GM12878 (cell line): ENCODE measurements at regions not wholly inside any gene's neighbourhood (a gene's known extent, or its start where the extent isn't known, plus 50 kb on each side); places are given as distances from the start of the nearest gene placed in this dataset.

ENCODE experiments used
- ATAC-seq: fragments of 200-7000 bp; cut with Tn5 transposase; 3 replicates; pipeline ENCODE4 v1.9.1; 2020; ENCODE audit warnings: mild to moderate bottlenecking, moderate library complexity
- BruUV-seq: library from RNA; stranded (reverse); fragments of 400-500 nt; replicated peaks from 2 replicates; lab custom pipeline; 2021; lab: Mats Ljungman, UMichigan
- CTCF ChIA-PET: fragments of 300-600 bp; sonication (Branson Sonifier 250); formaldehyde crosslinking; extraction: SDS; loops from one replicate; lab custom pipeline; 2021; ENCODE audit warnings: inconsistent platforms; lab: Yijun Ruan, JAX
- POLR2A ChIA-PET: fragments of 350-600 bp; formaldehyde crosslinking; extraction: SDS; loops from one replicate; lab custom pipeline; 2021; ENCODE audit warnings: inconsistent platforms; lab: Charles Lee
- RAD21 ChIA-PET: fragments of 300-600 bp; sonication (Branson Sonifier 250); formaldehyde crosslinking; loops from one replicate; lab custom pipeline; 2023; ENCODE audit warnings: antibody characterized with exemption; ENCODE audit not compliant: unreplicated experiment; lab: Charles Lee
- SMC1A ChIA-PET: fragments of 300-600 bp; sonication (Branson Sonifier 250); formaldehyde crosslinking; loops from one replicate; lab custom pipeline; 2023; ENCODE audit not compliant: unreplicated experiment, uncharacterized antibody; lab: Charles Lee
- DNase-seq: peaks from one replicate; pipeline ENCODE4 v3.0.0-alpha.2; 2011; ENCODE audit warnings: low read depth, low spot score
- FAIRE-seq: peaks from 3 replicates; lab custom pipeline; 2011; peaks lifted over from hg19 to GRCh38; lab: Jason Lieb, UNC
- H2AFZ ChIP-seq: 2 replicates; pipeline ENCODE4 v1.6.0; 2011; ENCODE audit warnings: low read depth, low read length, control low read depth; ENCODE audit not compliant: control insufficient read depth
- H3K27ac ChIP-seq: 2 replicates; pipeline ENCODE4 v1.5.1; 2011; ENCODE audit warnings: control low read depth; ENCODE audit not compliant: control insufficient read depth, insufficient read depth
- H3K27me3 ChIP-seq, 2 experiments: replicated peaks in 1 of 2; 2 replicates each; pipeline versions ENCODE4 v1.6.0 to v1.6.1; 2011; ENCODE audit warnings: low read length in 1 of 2; ENCODE audit not compliant: control insufficient read depth in 2 of 2, insufficient read depth in 2 of 2
- H3K36me3 ChIP-seq, 2 experiments: 2 replicates each; pipeline ENCODE4 v1.5.1; 2011; ENCODE audit warnings: low read length in 1 of 2; ENCODE audit not compliant: control insufficient read depth in 2 of 2, insufficient read depth in 2 of 2
- H3K4me1 ChIP-seq: 2 replicates; pipeline ENCODE4 v1.6.1; 2011; ENCODE audit warnings: mild to moderate bottlenecking, low read length, moderate library complexity, mixed read lengths; ENCODE audit not compliant: control insufficient read depth, insufficient read depth
- H3K4me2 ChIP-seq: 2 replicates; pipeline ENCODE4 v1.6.0; 2011; ENCODE audit warnings: control low read depth; ENCODE audit not compliant: control insufficient read depth, insufficient read depth
- H3K4me3 ChIP-seq: fragments of 200-600 bp; sonication (generic); 2 replicates; pipeline ENCODE4 v1.5.1; 2016
- H3K79me2 ChIP-seq: 2 replicates; pipeline ENCODE4 v1.6.0; 2011; ENCODE audit warnings: low read length; ENCODE audit not compliant: control insufficient read depth, insufficient read depth
- H3K9ac ChIP-seq: 2 replicates; pipeline ENCODE4 v1.8.0; 2011; ENCODE audit warnings: low read length, control low read depth, mixed read lengths; ENCODE audit not compliant: control insufficient read depth, insufficient read depth
- H3K9me3 ChIP-seq: replicated peaks from 3 replicates; pipeline ENCODE4 v1.5.1; 2011; ENCODE audit warnings: mild to moderate bottlenecking, low read length; ENCODE audit not compliant: control insufficient read depth, insufficient read depth
- H4K20me1 ChIP-seq: 2 replicates; pipeline ENCODE4 v1.6.0; 2011; ENCODE audit not compliant: control insufficient read depth, insufficient read depth
- E2F8 ChIP-seq: fragments of 450-650 bp; IDR thresholded peaks from 2 replicates; pipeline ENCODE4 v1.6.1; 2018; ENCODE audit warnings: mild to moderate bottlenecking, low read depth, moderate library complexity; ENCODE audit not compliant: partially characterized antibody
- E4F1 ChIP-seq: fragments of 450-650 bp; IDR thresholded peaks from 2 replicates; pipeline ENCODE4 v1.6.1; 2018; ENCODE audit warnings: borderline replicate concordance, mild to moderate bottlenecking; ENCODE audit not compliant: partially characterized antibody
- MTA3 ChIP-seq: IDR thresholded peaks from 2 replicates; pipeline ENCODE4 v1.6.1; 2012; ENCODE audit warnings: low read length, inconsistent platforms, borderline replicate concordance
- NR2C1 ChIP-seq: fragments of 450-650 bp; IDR thresholded peaks from 2 replicates; pipeline ENCODE4 v1.6.1; 2017; ENCODE audit warnings: antibody characterized with exemption, mild to moderate bottlenecking, moderate library complexity
- NR2F1 ChIP-seq: fragments of 450-650 bp; conservative IDR thresholded peaks from 2 replicates; pipeline ENCODE4 v1.6.1; 2017; ENCODE audit warnings: mild to moderate bottlenecking
- PAX8 ChIP-seq: fragments of 450-650 bp; IDR thresholded peaks from 2 replicates; pipeline ENCODE4 v1.6.1; 2017; ENCODE audit warnings: mild to moderate bottlenecking, moderate library complexity
- REST ChIP-seq: IDR thresholded peaks from 2 replicates; pipeline ENCODE4 v1.6.1; 2012; ENCODE audit warnings: mild to moderate bottlenecking, low read depth, low read length
- SMAD5 ChIP-seq: IDR thresholded peaks from 2 replicates; pipeline ENCODE4 v1.6.1; 2016; ENCODE audit warnings: antibody characterized with exemption, low read depth
- SPI1 ChIP-seq: IDR thresholded peaks from 2 replicates; pipeline ENCODE4 v1.6.1; 2011; ENCODE audit warnings: low read depth, mild to moderate bottlenecking, low read length, moderate library complexity, borderline replicate concordance; ENCODE audit not compliant: insufficient read depth
- SREBF1 ChIP-seq: IDR thresholded peaks from 2 replicates; pipeline ENCODE4 v1.6.1; 2012; ENCODE audit warnings: mild to moderate bottlenecking, low read length
- SREBF2 ChIP-seq: IDR thresholded peaks from 2 replicates; pipeline ENCODE4 v1.6.1; 2012; ENCODE audit warnings: mild to moderate bottlenecking, low read length
- TARDBP ChIP-seq: IDR thresholded peaks from 2 replicates; pipeline ENCODE4 v1.6.1; 2016; ENCODE audit warnings: borderline replicate concordance
- TCF12 ChIP-seq: IDR thresholded peaks from 2 replicates; pipeline ENCODE4 v1.6.1; 2011; ENCODE audit warnings: low read depth, mild to moderate bottlenecking, low read length
- WGBS: methylation state at CpG from one replicate; pipeline ENCODE4 v1.1.6; 2016; ENCODE audit warnings: low lambda C conversion rate; ENCODE audit not compliant: insufficient replicate concordance, insufficient coverage; ENCODE audit errors: missing lambda C conversion rate; 5-methylcytosine and 5-hydroxymethylcytosine counted together
- in situ Hi-C: fragments of 300-500 bp; cut with MboI; formaldehyde crosslinking; loops from 9 replicates; pipeline ENCODE4 v1.14.3; 2018; ENCODE audit warnings: mixed read lengths
- intact Hi-C: fragments of 100-400 bp; cut with micrococcal nuclease; formaldehyde crosslinking; loops from one replicate; pipeline ENCODE4 v1.14.2; 2022; ENCODE audit not compliant: unreplicated experiment

GRCh38 chr3:95036526-95037021 is 973.7 kb downstream of the NSUN3 start (continued):
- TF ChIP-seq REST (no peak), MTA3 (no peak), SMAD5 (no peak), E4F1 (no peak), SPI1 (no peak), PAX8 (no peak)

- Histone ChIP-seq H4K20me1 (no peaks in the 10 kb centered on the region), H3K9me3 (no peaks in the 10 kb centered on the region), H2AFZ (no peak overlapping the region), H3K4me2 (no peak overlapping the region), H3K4me1 (no peaks in the 10 kb centered on the region), H3K9ac (no peak overlapping the region), H3K36me3 (no peaks in the 10 kb centered on the region), H3K27me3 (no peaks in the 10 kb centered on the region), H3K79me2 (no peaks in the 10 kb centered on the region), H3K27ac (no peak overlapping the region), H3K4me3 (no peak overlapping the region)
- SMC1A ChIA-PET: no interaction called here
- POLR2A ChIA-PET: no interaction called here
- 44% methylated on average over 5 of the region's 5 CpGs for WGBS
- no peak for TF ChIP-seq NR2F1
- no peak for TF ChIP-seq NR2C1
- no peak for TF ChIP-seq TCF12
- no peak for TF ChIP-seq E2F8
- TF ChIP-seq SREBF2: no peak
- no peak for TF ChIP-seq SREBF1
- no peak for TF ChIP-seq TARDBP
- ATAC-seq (no peak), FAIRE-seq (no peak), DNase-seq (no peak)
- CTCF ChIA-PET: no interaction called here
- in situ Hi-C loops: no loop called here
- RAD21 ChIA-PET: no interaction called here
- intact Hi-C loops: no loop called here
- BruUV-seq: no TSS peak
Observed at GRCh38 chr3:95037097-95037496, 974.2 kb downstream of the NSUN3 start.
